GM12874 (cell line): ENCODE measurements at regions not wholly inside any gene's neighbourhood (a gene's known extent, or its start where the extent isn't known, plus 50 kb on each side); places are given as distances from the start of the nearest gene placed in this dataset.

Experiments used
- CTCF ChIP-seq: IDR thresholded peaks from 2 replicates; pipeline ENCODE4 v1.5.1; 2011; ENCODE audit warnings: low read depth, mild to moderate bottlenecking, control low read depth, low read length, moderate library complexity; ENCODE audit not compliant: insufficient read depth

- TF ChIP-seq CTCF, result no peak
Measured at GRCh38 chr11:134512571-134513538, 100.8 kb upstream of the B3GAT1 start.

GRCh38 chr11:134512061-134512460 is 100.0 kb upstream of the B3GAT1 start:
- TF ChIP-seq CTCF, result no peak

GRCh38 chr11:134511255-134511654 is 99.2 kb upstream of the B3GAT1 start:
- no peak for TF ChIP-seq CTCF

- no peak for TF ChIP-seq CTCF
Measured at GRCh38 chr11:134510233-134511040, 98.4 kb upstream of the B3GAT1 start.

GRCh38 chr11:134509381-134510232 is 97.6 kb upstream of the B3GAT1 start:
- no peak for TF ChIP-seq CTCF

GRCh38 chr11:134508219-134508990 is 96.4 kb upstream of the B3GAT1 start:
- TF ChIP-seq CTCF, result no peak
